Vagina (tissue), 2 donors: ENCODE measurements at regions not wholly inside any gene's neighbourhood (a gene's known extent, or its start where the extent isn't known, plus 50 kb on each side); places are given as distances from the start of the nearest gene placed in this dataset.

ENCODE experiments used
- DNase-seq, 2 donors: peaks; one replicate each; pipeline ENCODE4 v3.0.0-alpha.2; 2017; ENCODE audit errors: extremely low spot score in 2 of 2
- H3K27ac ChIP-seq: fragments of 200-600 bp; sonication (generic); one replicate; pipeline ENCODE4 v1.5.1; 2019
- H3K27me3 ChIP-seq: fragments of 200-600 bp; sonication (generic); one replicate; pipeline ENCODE4 v1.5.1; 2019
- H3K36me3 ChIP-seq, 2 donors: fragments of 200-600 bp; sonication (generic); one replicate each; pipeline ENCODE4 v1.5.1; 2017 to 2019
- H3K4me1 ChIP-seq: fragments of 200-600 bp; sonication (generic); one replicate; pipeline ENCODE4 v1.5.1; 2019
- H3K4me3 ChIP-seq, 2 donors: fragments of 200-600 bp; sonication (generic); 1 replicate in 1 of 2; 2 replicates in 1 of 2; pipeline ENCODE4 v1.5.1; 2016 to 2019
- H3K9me3 ChIP-seq: fragments of 200-600 bp; sonication (generic); one replicate; pipeline ENCODE4 v1.5.1; 2019
- POLR2A ChIP-seq, 2 donors: fragments of 450-650 bp; IDR thresholded peaks; one replicate each; pipeline ENCODE4 v1.6.1; 2017; ENCODE audit warnings: antibody characterized with exemption in 2 of 2, mild to moderate bottlenecking in 2 of 2, moderate library complexity in 2 of 2
- POLR2AphosphoS5 ChIP-seq, 2 donors: sonication (generic); formaldehyde crosslinking; IDR thresholded peaks; one replicate each; pipeline ENCODE4 v1.9.0; 2017; ENCODE audit warnings: antibody characterized with exemption in 2 of 2, mild to moderate bottlenecking in 2 of 2, low read depth in 1 of 2; ENCODE audit not compliant: insufficient read depth in 1 of 2
- intact Hi-C: fragments of 100-400 bp; cut with DNase I; formaldehyde crosslinking; loops from one replicate; pipeline ENCODE4 v1.15.1; 2023
- TF ChIP-seq, protein P1 (sequence below), 3 experiments: fragments of 450-650 bp in 2 of 3; fragments of 200-600 bp in 1 of 3; sonication (generic) in 1 of 3; IDR thresholded peaks; one replicate each; pipeline ENCODE4 v1.5.1; 2017 to 2019; ENCODE audit warnings: antibody characterized with exemption in 3 of 3, mild to moderate bottlenecking in 2 of 3, moderate library complexity in 2 of 3

GRCh38 chr18:22550366-22550765, 132.7 kb upstream of the CTAGE1 start:
- DNase-seq = no peak
- intact Hi-C loops = no loop called here
- no peak overlapping the region for H3K4me3 ChIP-seq
- no peaks in the 10 kb centered on the region for H3K9me3 ChIP-seq
- TF ChIP-seq POLR2AphosphoS5 (IDR thresholded peaks at IDR 0.05; ENCODE audit: insufficient read depth in 1 of 2, low read depth in 1 of 2) (no peak), POLR2A (IDR thresholded peaks at IDR 0.05) (no peak)
- no peaks in the 10 kb centered on the region for H3K36me3 ChIP-seq
- peaks cover 33% of the 10 kb centered on the region for H3K4me1 ChIP-seq
- no peaks in the 10 kb centered on the region for H3K27me3 ChIP-seq
- no peak overlapping the region for H3K27ac ChIP-seq

- H3K9me3 ChIP-seq = no peaks in the 10 kb centered on the region
Measured at GRCh38 chr18:22550861-22551260, 133.1 kb upstream of the CTAGE1 start.

GRCh38 chr18:22551536-22552151, 133.9 kb upstream of the CTAGE1 start:
- Histone ChIP-seq H3K4me3 (no peak overlapping the region), H3K36me3 (no peaks in the 10 kb centered on the region), H3K9me3 (no peaks in the 10 kb centered on the region), H3K27ac (no peak overlapping the region), H3K4me1 (peaks cover 25% of the 10 kb centered on the region), H3K27me3 (no peaks in the 10 kb centered on the region)
- TF ChIP-seq POLR2A (IDR thresholded peaks at IDR 0.05) (no peak), POLR2AphosphoS5 (IDR thresholded peaks at IDR 0.05; ENCODE audit: insufficient read depth in 1 of 2, low read depth in 1 of 2) (no peak)
- TF ChIP-seq, protein P1, sequence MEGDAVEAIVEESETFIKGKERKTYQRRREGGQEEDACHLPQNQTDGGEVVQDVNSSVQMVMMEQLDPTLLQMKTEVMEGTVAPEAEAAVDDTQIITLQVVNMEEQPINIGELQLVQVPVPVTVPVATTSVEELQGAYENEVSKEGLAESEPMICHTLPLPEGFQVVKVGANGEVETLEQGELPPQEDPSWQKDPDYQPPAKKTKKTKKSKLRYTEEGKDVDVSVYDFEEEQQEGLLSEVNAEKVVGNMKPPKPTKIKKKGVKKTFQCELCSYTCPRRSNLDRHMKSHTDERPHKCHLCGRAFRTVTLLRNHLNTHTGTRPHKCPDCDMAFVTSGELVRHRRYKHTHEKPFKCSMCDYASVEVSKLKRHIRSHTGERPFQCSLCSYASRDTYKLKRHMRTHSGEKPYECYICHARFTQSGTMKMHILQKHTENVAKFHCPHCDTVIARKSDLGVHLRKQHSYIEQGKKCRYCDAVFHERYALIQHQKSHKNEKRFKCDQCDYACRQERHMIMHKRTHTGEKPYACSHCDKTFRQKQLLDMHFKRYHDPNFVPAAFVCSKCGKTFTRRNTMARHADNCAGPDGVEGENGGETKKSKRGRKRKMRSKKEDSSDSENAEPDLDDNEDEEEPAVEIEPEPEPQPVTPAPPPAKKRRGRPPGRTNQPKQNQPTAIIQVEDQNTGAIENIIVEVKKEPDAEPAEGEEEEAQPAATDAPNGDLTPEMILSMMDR (IDR thresholded peaks at IDR 0.05) = no peak
- no peak for DNase-seq
- intact Hi-C loops = no loop called here

More at GRCh38 chr18:22550861-22551260, 133.1 kb upstream of the CTAGE1 start:
- no peak for DNase-seq
- TF ChIP-seq POLR2A (IDR thresholded peaks at IDR 0.05) (no peak), POLR2AphosphoS5 (IDR thresholded peaks at IDR 0.05; ENCODE audit: insufficient read depth in 1 of 2, low read depth in 1 of 2) (no peak)
- TF ChIP-seq, protein P1 (IDR thresholded peaks at IDR 0.05) = no peak
- H3K36me3 ChIP-seq = no peaks in the 10 kb centered on the region
- H3K4me3 ChIP-seq = no peak overlapping the region
- H3K27ac ChIP-seq = no peak overlapping the region
- intact Hi-C loops = no loop called here
- no peaks in the 10 kb centered on the region for H3K27me3 ChIP-seq
- H3K4me1 ChIP-seq = peaks cover 33% of the 10 kb centered on the region

GRCh38 chr18:22552254-22552653, 134.5 kb upstream of the CTAGE1 start:
- TF ChIP-seq, protein P1 (IDR thresholded peaks at IDR 0.05) = no peak
- TF ChIP-seq POLR2A (IDR thresholded peaks at IDR 0.05) (no peak), POLR2AphosphoS5 (IDR thresholded peaks at IDR 0.05; ENCODE audit: insufficient read depth in 1 of 2, low read depth in 1 of 2) (no peak)
- Histone ChIP-seq H3K36me3 (no peaks in the 10 kb centered on the region), H3K27ac (no peak overlapping the region), H3K9me3 (no peaks in the 10 kb centered on the region), H3K4me3 (no peak overlapping the region), H3K4me1 (peaks cover 19% of the 10 kb centered on the region), H3K27me3 (no peaks in the 10 kb centered on the region)
- DNase-seq = no peak
- intact Hi-C loops = no loop called here

DNA sequence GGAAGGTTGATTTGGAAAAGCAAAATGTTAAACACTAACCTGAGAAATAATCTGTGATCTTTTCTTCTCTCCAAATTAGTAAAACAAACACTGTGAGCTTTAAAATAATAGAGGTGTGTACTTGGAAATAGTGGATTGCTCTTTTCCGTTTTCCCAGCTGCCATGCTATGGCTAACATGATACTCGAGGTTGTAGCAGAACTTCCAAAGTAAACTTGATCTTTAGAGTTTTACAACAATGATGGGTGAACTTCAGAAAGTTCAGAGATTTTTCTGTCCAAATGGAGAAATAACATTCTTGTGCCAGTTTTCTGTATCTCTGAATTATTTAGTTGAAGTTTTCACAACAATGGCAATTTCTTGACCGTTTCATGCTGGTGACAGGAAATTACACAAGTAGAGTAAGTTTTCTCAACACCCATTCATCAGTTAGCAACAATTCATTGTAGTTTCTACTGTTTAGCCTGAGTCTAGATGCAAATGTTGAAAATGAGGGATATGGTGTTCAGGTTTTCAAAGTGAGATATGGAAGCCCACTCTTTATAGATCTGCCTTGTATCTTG, 135.3 kb upstream of the CTAGE1 start:
- Histone ChIP-seq H3K36me3 (no peaks in the 10 kb centered on the region), H3K9me3 (no peaks in the 10 kb centered on the region), H3K4me1 (peaks cover 13% of the 10 kb centered on the region), H3K27ac (no peak overlapping the region), H3K27me3 (no peaks in the 10 kb centered on the region), H3K4me3 (no peak overlapping the region)
- intact Hi-C loops = no loop called here
- TF ChIP-seq, protein P1 (IDR thresholded peaks at IDR 0.05) = no peak
- TF ChIP-seq POLR2AphosphoS5 (IDR thresholded peaks at IDR 0.05; ENCODE audit: insufficient read depth in 1 of 2, low read depth in 1 of 2) (no peak), POLR2A (IDR thresholded peaks at IDR 0.05) (no peak)
- no peak for DNase-seq
